Activated naive CD4-positive, alpha-beta T cell treated with anti-CD3 and anti-CD28 coated beads for 36 hours (primary cell): ENCODE measurements at regions not wholly inside any gene's neighbourhood (a gene's known extent, or its start where the extent isn't known, plus 50 kb on each side); places are given as distances from the start of the nearest gene placed in this dataset.

Experiments
- CTCF ChIA-PET: fragments of 350-600 bp; sonication (Branson Sonifier 250); formaldehyde crosslinking; loops from one replicate; lab custom pipeline; 2021; ENCODE audit warnings: antibody characterized with exemption; lab: Charles Lee
- DNase-seq: peaks from one replicate; pipeline ENCODE4 v3.0.0-alpha.2; 2020
- H3K27ac Mint-ChIP-seq: one replicate; pipeline ENCODE4 v1.8.0; 2021; ENCODE audit warnings: mild to moderate bottlenecking, mixed read lengths
- H3K27me3 Mint-ChIP-seq: one replicate; pipeline ENCODE4 v1.8.0; 2021; ENCODE audit warnings: low read depth, mixed read lengths
- H3K36me3 Mint-ChIP-seq: one replicate; pipeline ENCODE4 v1.8.0; 2021; ENCODE audit warnings: low read depth, mixed read lengths
- H3K4me1 Mint-ChIP-seq: one replicate; pipeline ENCODE4 v1.8.0; 2021; ENCODE audit warnings: low read depth, mixed read lengths
- H3K4me3 Mint-ChIP-seq: one replicate; pipeline ENCODE4 v1.8.0; 2021; ENCODE audit warnings: mild to moderate bottlenecking, moderate library complexity, mixed read lengths
- H3K9me3 Mint-ChIP-seq: one replicate; pipeline ENCODE4 v1.8.0; 2021; ENCODE audit warnings: mixed read lengths
- intact Hi-C: fragments of 100-400 bp; cut with micrococcal nuclease; formaldehyde crosslinking; loops from one replicate; pipeline ENCODE4 v1.15.1; 2023

GRCh38 chr13:111472559-111473460 is 152.4 kb downstream of the TEX29 start:
- no peaks in the 10 kb centered on the region for H3K36me3 Mint-ChIP-seq
- DNase-seq: no peak
- intact Hi-C loops: no loop called here
- H3K27ac Mint-ChIP-seq: no peak overlapping the region
- no peaks in the 10 kb centered on the region for H3K4me1 Mint-ChIP-seq
- no peaks in the 10 kb centered on the region for H3K9me3 Mint-ChIP-seq
- H3K4me3 Mint-ChIP-seq: no peak overlapping the region
- CTCF ChIA-PET: interaction anchor here (0.6 to 0.7 kb wide), 2 partner anchors 14 to 28 kb away, joined by 3 to 4 read pairs; no protein-coding TSS in a partner anchor
- H3K27me3 Mint-ChIP-seq: peaks cover 2% of the 10 kb centered on the region

- no peak for DNase-seq
- no peaks in the 10 kb centered on the region for H3K4me1 Mint-ChIP-seq
- H3K4me3 Mint-ChIP-seq: no peak overlapping the region
- no peak overlapping the region for H3K27ac Mint-ChIP-seq
- H3K36me3 Mint-ChIP-seq: no peaks in the 10 kb centered on the region
- intact Hi-C loops: loop anchor here (1.0 kb wide), 2 partner anchors 970 to 1132 kb away; no protein-coding TSS in a partner anchor
- no peaks in the 10 kb centered on the region for H3K9me3 Mint-ChIP-seq
- H3K27me3 Mint-ChIP-seq: no peaks in the 10 kb centered on the region
- CTCF ChIA-PET: interaction anchor here (1.0 to 1.9 kb wide), 4 partner anchors 14 to 1133 kb away, joined by 4 to 8 read pairs (median 4); no protein-coding TSS in a partner anchor
These were observed 153.9 kb downstream of the TEX29 start for GRCh38 chr13:111474136-111475002.

GRCh38 chr13:111475488-111475887 is 155.0 kb downstream of the TEX29 start:
- H3K27ac Mint-ChIP-seq: no peak overlapping the region
- H3K36me3 Mint-ChIP-seq: no peaks in the 10 kb centered on the region
- no peaks in the 10 kb centered on the region for H3K4me1 Mint-ChIP-seq
- no peaks in the 10 kb centered on the region for H3K9me3 Mint-ChIP-seq
- H3K4me3 Mint-ChIP-seq: no peak overlapping the region
- no peaks in the 10 kb centered on the region for H3K27me3 Mint-ChIP-seq
- CTCF ChIA-PET: interaction anchor here (1.0 to 1.9 kb wide), 3 partner anchors 11 to 1131 kb away, joined by 3 to 8 read pairs (median 3); no protein-coding TSS in a partner anchor
- intact Hi-C loops: no loop called here
- no peak for DNase-seq

DNA sequence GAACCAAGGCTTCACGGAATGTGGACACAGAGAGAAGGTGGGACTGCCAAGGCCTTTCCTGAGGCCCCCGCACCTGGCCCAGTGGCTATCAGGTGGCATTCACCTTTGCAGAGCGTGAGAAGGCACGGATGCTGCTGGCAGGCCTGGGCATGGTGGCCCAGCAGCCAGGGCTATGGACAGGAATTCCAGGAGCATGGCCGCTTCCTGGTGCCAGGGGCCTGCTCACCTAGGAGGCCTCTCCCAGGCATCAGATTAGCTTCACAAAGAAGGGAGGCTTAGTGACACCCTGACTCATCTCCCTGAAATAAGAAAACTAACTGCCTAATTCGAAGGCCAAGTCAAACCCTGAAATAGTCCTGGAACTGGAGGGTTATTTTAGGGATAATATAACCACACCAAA is 155.8 kb downstream of the TEX29 start:
- Mint-ChIP-seq H3K4me3 (no peak overlapping the region), H3K9me3 (no peaks in the 10 kb centered on the region), H3K27ac (no peak overlapping the region), H3K27me3 (no peaks in the 10 kb centered on the region), H3K36me3 (no peaks in the 10 kb centered on the region), H3K4me1 (no peaks in the 10 kb centered on the region)
- CTCF ChIA-PET: interaction anchor here (1.5 to 1.9 kb wide), 2 partner anchors 967 to 1131 kb away, joined by 3 to 8 read pairs; no protein-coding TSS in a partner anchor
- no peak for DNase-seq
- intact Hi-C loops: no loop called here

DNA sequence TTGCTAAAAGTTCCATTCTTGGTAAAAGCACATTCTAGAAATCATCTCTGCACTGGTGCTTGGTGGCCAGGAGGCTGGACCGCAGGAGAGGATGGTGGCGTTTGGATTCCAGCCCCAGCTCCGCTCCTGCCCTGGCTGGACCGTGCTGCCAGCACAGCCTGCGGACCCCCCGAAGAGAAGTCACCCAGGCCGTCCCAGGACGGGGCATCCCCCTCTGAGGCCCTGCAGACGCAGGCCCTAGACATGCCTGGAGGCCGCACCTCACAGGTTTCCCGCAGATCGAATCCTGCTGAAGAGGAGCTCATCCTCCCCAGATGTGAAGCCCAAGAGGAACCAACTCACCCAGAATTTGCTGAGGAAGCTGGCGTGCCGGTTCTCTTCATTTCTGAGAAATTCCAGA is 159.0 kb downstream of the TEX29 start:
- Mint-ChIP-seq H3K9me3 (no peaks in the 10 kb centered on the region), H3K4me3 (no peak overlapping the region), H3K27me3 (no peaks in the 10 kb centered on the region), H3K4me1 (no peaks in the 10 kb centered on the region), H3K36me3 (no peaks in the 10 kb centered on the region), H3K27ac (no peak overlapping the region)
- no peak for DNase-seq
- CTCF ChIA-PET: no interaction called here
- intact Hi-C loops: no loop called here

DNA sequence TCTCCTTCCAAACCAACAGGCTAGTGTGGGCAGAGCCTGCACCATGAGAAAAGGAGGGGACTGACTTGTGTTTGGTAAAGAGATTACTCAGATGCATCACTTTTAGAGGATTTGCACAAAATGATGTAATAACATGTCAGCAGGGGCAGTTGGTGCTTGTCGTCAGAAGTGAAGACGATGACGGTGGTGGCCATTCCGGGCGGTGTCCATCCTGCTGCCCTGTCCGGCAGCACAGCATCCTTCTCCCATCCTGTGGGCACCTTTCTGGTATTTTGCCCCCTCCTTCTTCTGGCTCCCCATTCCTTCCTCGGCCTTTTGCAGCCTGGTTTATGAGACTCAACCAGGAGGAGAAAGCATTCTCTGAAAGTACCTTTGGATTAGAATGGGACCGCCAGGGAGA is 160.1 kb downstream of the TEX29 start:
- no peaks in the 10 kb centered on the region for H3K9me3 Mint-ChIP-seq

DNA sequence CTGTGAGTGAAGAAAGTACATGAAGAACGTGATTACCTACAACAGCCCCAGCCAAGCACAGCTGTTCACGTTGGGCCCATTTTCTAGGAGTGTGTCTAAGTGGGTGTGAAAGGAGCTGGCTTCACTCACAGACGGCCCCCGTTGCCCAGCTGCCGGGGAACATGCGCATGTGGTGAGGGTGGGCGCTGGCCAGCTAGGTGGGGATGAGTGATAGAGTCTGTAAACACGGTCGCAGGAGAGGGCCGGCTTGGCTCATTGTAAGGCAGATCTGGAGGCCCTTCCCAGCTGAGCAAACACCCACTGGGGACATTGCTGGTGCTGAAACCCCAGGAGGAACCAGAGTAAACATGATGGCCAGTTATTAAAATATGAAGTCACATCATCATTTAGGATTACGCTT is 160.5 kb downstream of the TEX29 start:
- Mint-ChIP-seq H3K4me1 (no peaks in the 10 kb centered on the region), H3K27ac (no peak overlapping the region), H3K36me3 (no peaks in the 10 kb centered on the region), H3K4me3 (no peak overlapping the region), H3K9me3 (no peaks in the 10 kb centered on the region), H3K27me3 (peaks cover 3% of the 10 kb centered on the region)
- CTCF ChIA-PET: no interaction called here
- intact Hi-C loops: no loop called here
- DNase-seq: no peak

More for the DNA sequence above, 160.1 kb downstream of the TEX29 start:
- no peak overlapping the region for H3K4me3 Mint-ChIP-seq
- H3K4me1 Mint-ChIP-seq: no peaks in the 10 kb centered on the region
- CTCF ChIA-PET: no interaction called here
- DNase-seq: no peak
- H3K27ac Mint-ChIP-seq: no peak overlapping the region
- H3K36me3 Mint-ChIP-seq: no peaks in the 10 kb centered on the region
- intact Hi-C loops: no loop called here
- H3K27me3 Mint-ChIP-seq: no peaks in the 10 kb centered on the region

GRCh38 chr13:111482126-111482525 is 161.7 kb downstream of the TEX29 start:
- H3K27ac Mint-ChIP-seq: no peak overlapping the region
- H3K4me3 Mint-ChIP-seq: no peak overlapping the region
- CTCF ChIA-PET: no interaction called here
- H3K27me3 Mint-ChIP-seq: peaks cover 3% of the 10 kb centered on the region
- H3K4me1 Mint-ChIP-seq: no peaks in the 10 kb centered on the region
- no peak for DNase-seq
- intact Hi-C loops: no loop called here
- H3K9me3 Mint-ChIP-seq: peaks cover 6% of the 10 kb centered on the region
- H3K36me3 Mint-ChIP-seq: no peaks in the 10 kb centered on the region

DNA sequence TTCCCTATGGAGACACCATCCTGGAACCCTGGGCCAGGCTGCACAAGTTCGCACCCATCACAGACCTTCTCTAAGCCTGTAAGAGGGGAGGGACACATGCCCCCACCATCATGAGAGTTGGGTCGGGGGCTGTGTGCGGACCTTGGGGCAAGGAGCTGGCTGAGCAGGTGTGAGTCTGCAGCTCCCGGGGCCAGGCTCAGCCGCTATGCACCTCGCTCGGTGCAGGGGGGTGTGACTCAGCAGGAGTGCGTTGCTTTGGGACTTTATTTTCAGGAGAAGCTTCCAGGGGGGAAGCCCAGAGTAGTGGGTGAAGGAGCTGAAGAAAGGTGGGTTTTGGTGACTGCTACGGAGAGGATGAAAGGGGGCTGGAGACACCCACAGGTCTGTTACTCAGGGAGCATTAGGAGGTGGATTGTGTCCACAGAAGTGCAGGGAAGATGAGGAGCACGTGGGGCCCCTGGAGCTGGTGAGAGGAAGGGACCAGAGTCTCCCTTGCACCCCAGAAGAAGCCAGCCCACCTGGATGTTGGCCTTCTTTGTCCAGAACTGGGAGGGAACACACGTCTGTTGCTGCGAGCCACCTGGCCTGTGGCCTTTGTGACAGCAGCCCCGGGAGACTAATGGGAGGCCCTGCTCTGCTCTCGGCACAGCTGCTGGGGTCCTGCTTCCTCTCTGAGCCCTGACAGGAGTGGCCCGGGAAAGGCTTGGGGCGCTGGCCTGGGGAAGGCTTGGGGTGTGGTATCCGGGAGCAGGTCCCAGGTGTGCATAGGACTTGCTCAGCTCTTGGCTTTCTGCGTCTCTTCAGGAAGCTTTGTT is 162.6 kb downstream of the TEX29 start:
- CTCF ChIA-PET: no interaction called here
- intact Hi-C loops: no loop called here
- Mint-ChIP-seq H3K4me1 (no peaks in the 10 kb centered on the region), H3K27ac (no peak overlapping the region), H3K9me3 (peaks cover 9% of the 10 kb centered on the region), H3K4me3 (no peak overlapping the region), H3K27me3 (peaks cover 3% of the 10 kb centered on the region), H3K36me3 (no peaks in the 10 kb centered on the region)
- no peak for DNase-seq

- CTCF ChIA-PET: no interaction called here
- no peak overlapping the region for H3K27ac Mint-ChIP-seq
- no peak for DNase-seq
- no peaks in the 10 kb centered on the region for H3K4me1 Mint-ChIP-seq
- H3K4me3 Mint-ChIP-seq: no peak overlapping the region
- peaks cover 9% of the 10 kb centered on the region for H3K9me3 Mint-ChIP-seq
- peaks cover 3% of the 10 kb centered on the region for H3K27me3 Mint-ChIP-seq
- intact Hi-C loops: no loop called here
- H3K36me3 Mint-ChIP-seq: no peaks in the 10 kb centered on the region
These were observed 163.2 kb downstream of the TEX29 start for GRCh38 chr13:111483621-111483987.

DNA sequence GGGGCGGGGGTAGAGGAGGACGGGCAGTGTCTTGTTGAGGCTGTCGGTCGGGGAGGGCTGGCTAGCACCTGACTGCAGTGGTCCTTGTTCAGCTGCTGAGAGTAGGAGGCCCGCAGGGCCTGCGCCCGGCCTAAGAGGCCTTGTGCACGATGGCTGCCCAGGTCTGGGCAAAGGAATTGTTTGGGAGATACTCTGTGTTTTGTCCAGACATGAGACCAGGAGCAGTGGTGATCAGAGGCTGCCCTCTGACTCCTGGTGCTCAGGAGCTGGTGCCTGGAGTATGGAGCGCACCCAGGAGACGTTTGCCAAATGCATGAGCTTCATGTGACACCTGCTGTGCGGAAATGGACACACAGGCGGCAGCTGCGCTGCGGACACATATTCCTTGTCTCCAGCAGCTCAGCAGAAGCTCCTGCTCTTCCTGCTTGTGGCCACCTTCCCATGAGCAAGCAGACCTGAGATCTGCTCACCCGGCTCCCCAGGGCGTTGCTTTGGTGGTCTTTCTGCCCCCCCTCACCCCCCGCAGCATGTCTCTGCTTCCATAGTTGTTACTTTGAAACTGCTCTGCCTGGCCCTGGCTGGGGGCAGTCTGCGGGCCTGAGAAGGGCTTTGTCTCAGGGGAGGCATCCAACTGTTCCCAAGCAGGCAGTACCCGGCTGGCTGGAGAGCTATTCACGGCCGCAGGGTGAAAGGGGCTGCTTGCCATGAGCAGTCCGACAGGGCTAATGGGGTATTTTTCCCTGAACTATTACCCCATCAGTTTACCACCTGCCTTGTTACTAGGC is 163.9 kb downstream of the TEX29 start:
- no peak overlapping the region for H3K4me3 Mint-ChIP-seq
- no peaks in the 10 kb centered on the region for H3K36me3 Mint-ChIP-seq
- intact Hi-C loops: no loop called here
- H3K9me3 Mint-ChIP-seq: peaks cover 9% of the 10 kb centered on the region
- DNase-seq: no peak
- no peak overlapping the region for H3K27ac Mint-ChIP-seq
- H3K4me1 Mint-ChIP-seq: no peaks in the 10 kb centered on the region
- peaks cover 3% of the 10 kb centered on the region for H3K27me3 Mint-ChIP-seq
- CTCF ChIA-PET: no interaction called here
